Tibial nerve (tissue), 4 donors: ENCODE measurements at regions not wholly inside any gene's neighbourhood (a gene's known extent, or its start where the extent isn't known, plus 50 kb on each side); places are given as distances from the start of the nearest gene placed in this dataset.

Experiments
- DNase-seq, 2 donors: peaks; one replicate each; pipeline ENCODE4 v3.0.0-alpha.2; 2019; ENCODE audit warnings: low spot score in 2 of 2
- H3K27ac ChIP-seq, 4 donors: fragments of 200-600 bp; sonication (generic) in 3 of 4; one replicate each; pipeline ENCODE4 v1.5.1; 2017 to 2019; ENCODE audit warnings: mild to moderate bottlenecking in 1 of 4
- H3K27me3 ChIP-seq, 2 donors: fragments of 200-600 bp; sonication (generic) in 1 of 2; one replicate each; pipeline versions ENCODE4 v1.5.1 to v1.6.0; 2017 to 2019
- H3K36me3 ChIP-seq, 3 donors: fragments of 200-600 bp; sonication (generic); one replicate each; pipeline ENCODE4 v1.5.1; 2018 to 2019
- H3K4me1 ChIP-seq, 4 donors: fragments of 200-600 bp; sonication (generic) in 3 of 4; one replicate each; pipeline ENCODE4 v1.5.1; 2017 to 2019
- H3K4me3 ChIP-seq, 4 donors: fragments of 200-600 bp; sonication (generic) in 3 of 4; one replicate each; pipeline ENCODE4 v1.5.1; 2017 to 2019; ENCODE audit warnings: mild to moderate bottlenecking in 1 of 4, moderate library complexity in 1 of 4
- H3K9me3 ChIP-seq, 4 donors: fragments of 200-600 bp; sonication (generic) in 3 of 4; one replicate each; pipeline ENCODE4 v1.5.1; 2017 to 2019
- CTCF ChIP-seq, 5 experiments: fragments of 200-600 bp in 3 of 5; fragments of 450-650 bp in 2 of 5; sonication (generic) in 3 of 5; IDR thresholded peaks; one replicate each; pipeline ENCODE4 v1.5.1; 2016 to 2019; ENCODE audit warnings: antibody characterized with exemption in 5 of 5, mild to moderate bottlenecking in 3 of 5, moderate library complexity in 2 of 5
- EP300 ChIP-seq, 2 donors: sonication (generic); formaldehyde crosslinking; IDR thresholded peaks; one replicate each; pipeline ENCODE4 v1.6.1; 2017; ENCODE audit warnings: antibody characterized with exemption in 2 of 2, mild to moderate bottlenecking in 1 of 2
- POLR2A ChIP-seq, 2 donors: fragments of 450-650 bp; IDR thresholded peaks; one replicate each; pipeline ENCODE4 v1.6.1; 2017; ENCODE audit warnings: antibody characterized with exemption in 2 of 2, mild to moderate bottlenecking in 2 of 2, moderate library complexity in 2 of 2
- WGBS, 2 donors: methylation state at CpG; one replicate each; pipeline ENCODE4 v1.1.5; 2018; 5-methylcytosine and 5-hydroxymethylcytosine counted together

GRCh38 chr2:7896940-7897487 lies 784.8 kb upstream of the ID2 start:
- WGBS, 2 donors, result 79 to 83% methylated on average over 5 of the region's 5 CpGs
- no peaks in the 10 kb centered on the region for H3K9me3 ChIP-seq
- H3K27ac ChIP-seq, result no peak overlapping the region

GRCh38 chr2:7899241-7899640 lies 782.6 kb upstream of the ID2 start:
- Histone ChIP-seq H3K4me1 (no peaks in the 10 kb centered on the region), H3K4me3 (no peak overlapping the region), H3K9me3 (no peaks in the 10 kb centered on the region), H3K27ac (no peak overlapping the region), H3K27me3 (no peaks in the 10 kb centered on the region), H3K36me3 (no peaks in the 10 kb centered on the region)
- no peak for DNase-seq
- TF ChIP-seq CTCF (IDR thresholded peaks at IDR 0.05), result no peak
- no peak for TF ChIP-seq POLR2A (IDR thresholded peaks at IDR 0.05)
- TF ChIP-seq EP300 (IDR thresholded peaks at IDR 0.05), result no peak
- WGBS, 2 donors, result 43 to 51% methylated on average over 5 of the region's 5 CpGs

More at GRCh38 chr2:7896940-7897487, 784.8 kb upstream of the ID2 start:
- TF ChIP-seq EP300 (IDR thresholded peaks at IDR 0.05), result no peak
- TF ChIP-seq CTCF (IDR thresholded peaks at IDR 0.05), result no peak
- no peak for TF ChIP-seq POLR2A (IDR thresholded peaks at IDR 0.05)
- H3K4me1 ChIP-seq, result no peaks in the 10 kb centered on the region
- no peaks in the 10 kb centered on the region for H3K27me3 ChIP-seq
- DNase-seq, result no peak
- H3K4me3 ChIP-seq, result no peak overlapping the region
- H3K36me3 ChIP-seq, result no peaks in the 10 kb centered on the region

- no peak for TF ChIP-seq POLR2A (IDR thresholded peaks at IDR 0.05)
- no peak for TF ChIP-seq CTCF (IDR thresholded peaks at IDR 0.05)
- no peak for DNase-seq
- Histone ChIP-seq H3K4me3 (no peak overlapping the region), H3K4me1 (no peaks in the 10 kb centered on the region), H3K9me3 (no peaks in the 10 kb centered on the region), H3K27me3 (no peaks in the 10 kb centered on the region), H3K27ac (no peak overlapping the region), H3K36me3 (no peaks in the 10 kb centered on the region)
- 50 to 65% methylated on average over 1 of the region's 1 CpG for WGBS, 2 donors
Observed at GRCh38 chr2:7899923-7900322, 781.9 kb upstream of the ID2 start.

- H3K27ac ChIP-seq, result no peak overlapping the region
- no peak for TF ChIP-seq EP300 (IDR thresholded peaks at IDR 0.05)
- no peak for TF ChIP-seq POLR2A (IDR thresholded peaks at IDR 0.05)
- TF ChIP-seq CTCF (IDR thresholded peaks at IDR 0.05), result no peak
- no peaks in the 10 kb centered on the region for H3K27me3 ChIP-seq
- no peaks in the 10 kb centered on the region for H3K36me3 ChIP-seq
- 80 to 85% methylated on average over 5 of the region's 5 CpGs for WGBS, 2 donors
- H3K4me1 ChIP-seq, result no peaks in the 10 kb centered on the region
- DNase-seq, result no peak
- no peak overlapping the region for H3K4me3 ChIP-seq
- H3K9me3 ChIP-seq, result no peaks in the 10 kb centered on the region
Observed at GRCh38 chr2:7900593-7900992, 781.3 kb upstream of the ID2 start.

GRCh38 chr2:7902251-7902765 lies 779.5 kb upstream of the ID2 start:
- H3K4me1 ChIP-seq, result no peaks in the 10 kb centered on the region
- H3K27me3 ChIP-seq, result no peaks in the 10 kb centered on the region
- H3K4me3 ChIP-seq, result no peak overlapping the region
- TF ChIP-seq CTCF (IDR thresholded peaks at IDR 0.05), result no peak
- no peak for TF ChIP-seq POLR2A (IDR thresholded peaks at IDR 0.05)
- TF ChIP-seq EP300 (IDR thresholded peaks at IDR 0.05), result no peak
- no peak for DNase-seq
- H3K36me3 ChIP-seq, result no peaks in the 10 kb centered on the region
- WGBS, 2 donors, result 81 to 85% methylated on average over 5 of the region's 5 CpGs
- no peaks in the 10 kb centered on the region for H3K9me3 ChIP-seq
- H3K27ac ChIP-seq, result no peak overlapping the region
